Keratinocyte (primary cell): ENCODE measurements at regions not wholly inside any gene's neighbourhood (a gene's known extent, or its start where the extent isn't known, plus 50 kb on each side); places are given as distances from the start of the nearest gene placed in this dataset.

Experiments
- DNase-seq: peaks from one replicate; pipeline ENCODE4 v3.0.0-alpha.2; 2011; ENCODE audit warnings: low read depth, missing footprints, low spot score
- FAIRE-seq: peaks from 2 replicates; lab custom pipeline; 2011; peaks lifted over from hg19 to GRCh38; lab: Jason Lieb, UNC
- H2AFZ ChIP-seq: 2 replicates; pipeline ENCODE4 v1.6.0; 2012; ENCODE audit warnings: low read length, control low read depth, inconsistent platforms; ENCODE audit not compliant: control insufficient read depth
- H3K27ac ChIP-seq: 2 replicates; pipeline ENCODE4 v1.5.1; 2011; ENCODE audit warnings: low read length; ENCODE audit not compliant: control insufficient read depth, insufficient read depth
- H3K27me3 ChIP-seq: 3 replicates; pipeline ENCODE4 v1.6.0; 2011; ENCODE audit warnings: low read length; ENCODE audit not compliant: control insufficient read depth, insufficient read depth; ENCODE audit errors: extremely low read depth
- H3K36me3 ChIP-seq, 2 experiments: 2 replicates in 1 of 2; 3 replicates in 1 of 2; pipeline ENCODE4 v1.5.1; 2011; ENCODE audit warnings: low read length in 2 of 2, mild to moderate bottlenecking in 1 of 2; ENCODE audit not compliant: control insufficient read depth in 2 of 2, insufficient read depth in 2 of 2; ENCODE audit errors: extremely low read depth in 1 of 2
- H3K4me1 ChIP-seq: 3 replicates; pipeline ENCODE4 v1.5.1; 2011; ENCODE audit warnings: low read length; ENCODE audit not compliant: control insufficient read depth, insufficient read depth; ENCODE audit errors: extremely low read depth
- H3K4me2 ChIP-seq: 3 replicates; pipeline ENCODE4 v1.6.0; 2011; ENCODE audit warnings: low read depth, low read length; ENCODE audit not compliant: control insufficient read depth, insufficient read depth; ENCODE audit errors: extremely low read depth
- H3K4me3 ChIP-seq, 3 experiments: fragments of 200-600 bp in 1 of 3; sonication (generic) in 1 of 3; 2 replicates in 2 of 3; 3 replicates in 1 of 3; pipeline ENCODE4 v1.5.1; 2011 to 2016; ENCODE audit warnings: low read length in 3 of 3, mild to moderate bottlenecking in 3 of 3, control low read depth in 2 of 3, inconsistent platforms in 1 of 3, low read depth in 1 of 3, mixed read lengths in 1 of 3, mixed run types in 1 of 3, moderate library complexity in 1 of 3; ENCODE audit not compliant: control insufficient read depth in 2 of 3, insufficient read depth in 2 of 3; ENCODE audit errors: extremely low read depth in 1 of 3
- H3K79me2 ChIP-seq: 2 replicates; pipeline ENCODE4 v1.6.0; 2012; ENCODE audit warnings: low read length; ENCODE audit not compliant: control insufficient read depth, insufficient read depth
- H3K9ac ChIP-seq: 3 replicates; pipeline ENCODE4 v1.6.0; 2011; ENCODE audit warnings: low read length; ENCODE audit not compliant: control insufficient read depth, insufficient read depth; ENCODE audit errors: extremely low read depth
- H3K9me1 ChIP-seq: 3 replicates; pipeline ENCODE4 v1.6.0; 2011; ENCODE audit warnings: low read length; ENCODE audit not compliant: control insufficient read depth, insufficient read depth; ENCODE audit errors: extremely low read depth
- H3K9me3 ChIP-seq: 2 replicates; pipeline ENCODE4 v1.5.1; 2012; ENCODE audit warnings: low read depth, low read length; ENCODE audit not compliant: control insufficient read depth
- H4K20me1 ChIP-seq: 3 replicates; pipeline ENCODE4 v1.6.0; 2011; ENCODE audit warnings: low read length; ENCODE audit not compliant: control insufficient read depth, insufficient read depth; ENCODE audit errors: extremely low read depth
- CTCF ChIP-seq, 3 experiments: IDR thresholded peaks in 1 of 3; conservative IDR thresholded peaks in 1 of 3; optimal IDR thresholded peaks in 1 of 3; 2 replicates in 2 of 3; 3 replicates in 1 of 3; pipeline versions ENCODE3 to v1.5.1; 2011; ENCODE audit warnings: low read length in 3 of 3, mild to moderate bottlenecking in 3 of 3, moderate library complexity in 2 of 3, control low read depth in 1 of 3, inconsistent platforms in 1 of 3; ENCODE audit not compliant: insufficient read depth in 2 of 3; ENCODE audit errors: extremely low read depth in 1 of 3
- EZH2 ChIP-seq: IDR thresholded peaks from one replicate; pipeline ENCODE4 v1.6.1; 2012; ENCODE audit warnings: inconsistent platforms, mild to moderate bottlenecking, low read length, moderate library complexity
- dilution Hi-C: fragments of 300-500 bp; cut with MboI; formaldehyde crosslinking; loops from one replicate; pipeline ENCODE4 v1.7.0; 2020; ENCODE audit warnings: low sequenced_read_pairs; ENCODE audit not compliant: extremely low pct_ligation_motif_present

DNA sequence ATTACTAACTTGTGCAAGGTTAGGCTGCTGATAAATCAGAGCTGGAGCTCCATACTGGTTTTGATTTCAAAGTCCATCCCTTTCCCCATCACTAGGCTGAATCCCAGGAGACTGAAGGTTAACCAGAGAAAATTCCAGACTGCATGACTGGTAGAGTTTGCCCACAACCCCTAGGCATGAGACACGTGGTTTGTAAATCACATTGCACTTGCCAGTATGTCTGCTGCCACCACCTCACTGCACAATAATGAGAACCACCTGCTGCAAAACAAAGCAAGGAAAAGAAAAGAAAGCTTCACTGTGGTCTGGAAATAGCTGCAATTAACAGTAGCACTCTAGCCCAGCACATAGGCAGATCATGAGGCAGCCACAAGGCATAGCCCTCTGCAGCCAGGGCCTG lies 67.6 kb upstream of the NTM start:
- H3K4me1 ChIP-seq = no peaks in the 10 kb centered on the region
- no peaks in the 10 kb centered on the region for H3K79me2 ChIP-seq
- no peaks in the 10 kb centered on the region for H3K9me1 ChIP-seq
- no peaks in the 10 kb centered on the region for H3K36me3 ChIP-seq
- no peaks in the 10 kb centered on the region for H3K9me3 ChIP-seq
- FAIRE-seq (no peak), DNase-seq (no peak)
- no peak overlapping the region for H3K4me3 ChIP-seq
- H2AFZ ChIP-seq = no peak overlapping the region
- no peak overlapping the region for H3K9ac ChIP-seq
- H3K4me2 ChIP-seq = no peak overlapping the region
- no peak overlapping the region for H3K27ac ChIP-seq
- no peaks in the 10 kb centered on the region for H3K27me3 ChIP-seq
- dilution Hi-C loops = no loop called here
- H4K20me1 ChIP-seq = no peaks in the 10 kb centered on the region
- no peak for TF ChIP-seq CTCF (optimal IDR thresholded peaks at IDR 0.05 in 1 of 3, IDR thresholded peaks at IDR 0.05 in 1 of 3, conservative IDR thresholded peaks at IDR 0.05 in 1 of 3; ENCODE audit: extremely low read depth in 1 of 3, insufficient read depth in 2 of 3, low read length in 3 of 3)
- TF ChIP-seq EZH2 = no peak

DNA sequence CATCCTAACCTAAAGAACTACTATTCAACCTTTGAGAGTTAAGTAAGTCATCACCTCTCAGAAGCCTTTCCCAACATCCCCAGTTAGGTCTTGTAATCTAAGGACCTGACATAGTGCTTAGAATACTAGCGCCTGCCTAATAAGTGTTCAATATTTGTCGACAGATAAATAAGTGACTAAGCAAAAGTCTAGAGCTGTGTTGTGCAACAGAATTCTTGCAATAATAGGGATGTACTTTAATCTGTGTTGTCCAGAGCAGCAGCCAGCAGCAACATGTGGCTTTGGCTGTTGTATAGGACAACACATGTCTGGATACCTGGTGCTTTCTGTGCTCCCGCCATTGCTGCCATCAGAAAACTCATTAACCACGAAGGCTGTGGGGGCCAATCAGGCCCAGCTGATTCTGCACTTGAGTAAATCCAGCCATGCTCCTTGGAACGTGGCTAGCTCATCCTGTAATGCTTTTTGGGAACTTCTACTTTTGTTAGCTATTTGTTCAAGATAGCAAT lies 66.8 kb upstream of the NTM start:
- H3K4me1 ChIP-seq = no peaks in the 10 kb centered on the region
- H3K9me1 ChIP-seq = no peaks in the 10 kb centered on the region
- H3K79me2 ChIP-seq = no peaks in the 10 kb centered on the region
- H3K27me3 ChIP-seq = no peaks in the 10 kb centered on the region
- no peak for TF ChIP-seq CTCF (optimal IDR thresholded peaks at IDR 0.05 in 1 of 3, IDR thresholded peaks at IDR 0.05 in 1 of 3, conservative IDR thresholded peaks at IDR 0.05 in 1 of 3; ENCODE audit: extremely low read depth in 1 of 3, insufficient read depth in 2 of 3, low read length in 3 of 3)
- TF ChIP-seq EZH2 = no peak
- no peaks in the 10 kb centered on the region for H4K20me1 ChIP-seq
- no peak for DNase-seq
- H3K9me3 ChIP-seq = no peaks in the 10 kb centered on the region
- no peak overlapping the region for H2AFZ ChIP-seq
- no peak for FAIRE-seq
- dilution Hi-C loops = no loop called here
- no peak overlapping the region for H3K4me2 ChIP-seq
- H3K27ac ChIP-seq = no peak overlapping the region
- H3K36me3 ChIP-seq = no peaks in the 10 kb centered on the region
- no peak overlapping the region for H3K9ac ChIP-seq
- H3K4me3 ChIP-seq = no peak overlapping the region
